KMS-11 (cell line): ENCODE measurements at regions not wholly inside any gene's neighbourhood (a gene's known extent, or its start where the extent isn't known, plus 50 kb on each side); places are given as distances from the start of the nearest gene placed in this dataset.

ENCODE experiments used
- H2AFZ ChIP-seq: fragments of 200-600 bp; sonication (generic); 2 replicates; pipeline ENCODE4 v1.6.1; 2016; ENCODE audit warnings: antibody characterized with exemption, mixed run types, low read depth
- H3K27ac ChIP-seq: fragments of 200-600 bp; sonication (generic); 2 replicates; pipeline ENCODE4 v1.6.1; 2016; ENCODE audit warnings: mild to moderate bottlenecking, mixed run types
- H3K27me3 ChIP-seq: fragments of 200-600 bp; sonication (generic); 2 replicates; pipeline ENCODE4 v1.6.1; 2017; ENCODE audit warnings: mild to moderate bottlenecking, low read depth, mixed run types, moderate library complexity; ENCODE audit not compliant: insufficient read depth
- H3K36me3 ChIP-seq: fragments of 200-600 bp; sonication (generic); 2 replicates; pipeline ENCODE4 v1.6.1; 2017; ENCODE audit warnings: mild to moderate bottlenecking, mixed run types; ENCODE audit not compliant: insufficient read depth
- H3K4me1 ChIP-seq: fragments of 200-600 bp; sonication (generic); 2 replicates; pipeline ENCODE4 v1.6.1; 2016; ENCODE audit warnings: mild to moderate bottlenecking, low read depth, mixed run types; ENCODE audit not compliant: poor library complexity, severe bottlenecking
- H3K4me2 ChIP-seq: fragments of 200-600 bp; sonication (generic); 2 replicates; pipeline ENCODE4 v1.7.0; 2016; ENCODE audit warnings: mild to moderate bottlenecking, mixed run types
- H3K4me3 ChIP-seq: fragments of 200-600 bp; sonication (generic); IDR thresholded peaks from 2 replicates; pipeline ENCODE4 v1.6.1; 2017; ENCODE audit warnings: low read depth, low read length, mixed read lengths; ENCODE audit not compliant: insufficient read depth
- H3K79me2 ChIP-seq: fragments of 200-600 bp; sonication (generic); 2 replicates; pipeline ENCODE4 v1.6.1; 2016; ENCODE audit warnings: low read depth, mixed run types; ENCODE audit not compliant: insufficient read depth
- H3K9ac ChIP-seq: fragments of 200-600 bp; sonication (generic); 2 replicates; pipeline ENCODE4 v1.6.1; 2016; ENCODE audit warnings: mild to moderate bottlenecking, mixed run types
- H4K20me1 ChIP-seq: fragments of 200-600 bp; sonication (generic); 2 replicates; pipeline ENCODE4 v1.6.1; 2016; ENCODE audit warnings: mild to moderate bottlenecking, mixed run types; ENCODE audit not compliant: insufficient read depth
- CTCF ChIP-seq: fragments of 200-600 bp; sonication (generic); conservative IDR thresholded peaks from 2 replicates; pipeline ENCODE4 v1.6.1; 2017; ENCODE audit warnings: low read depth, mild to moderate bottlenecking, antibody characterized with exemption, low read length, moderate library complexity, mixed read lengths

- no peaks in the 10 kb centered on the region for H4K20me1 ChIP-seq
- no peaks in the 10 kb centered on the region for H3K4me1 ChIP-seq
- no peak overlapping the region for H3K27ac ChIP-seq
- H3K4me3 ChIP-seq, result no peak overlapping the region
- H3K79me2 ChIP-seq, result no peaks in the 10 kb centered on the region
- H3K4me2 ChIP-seq, result no peak overlapping the region
- H3K9ac ChIP-seq, result no peak overlapping the region
- no peak overlapping the region for H2AFZ ChIP-seq
- no peaks in the 10 kb centered on the region for H3K27me3 ChIP-seq
- TF ChIP-seq CTCF, result no peak
- no peaks in the 10 kb centered on the region for H3K36me3 ChIP-seq
Observed at GRCh38 chr2:210917465-210917864, 361.1 kb downstream of the CPS1 start.

GRCh38 chr2:210919128-210919527, 362.7 kb downstream of the CPS1 start:
- TF ChIP-seq CTCF, result no peak
- no peak overlapping the region for H2AFZ ChIP-seq
- no peaks in the 10 kb centered on the region for H3K79me2 ChIP-seq

GRCh38 chr2:210922419-210922818, 366.0 kb downstream of the CPS1 start:
- Histone ChIP-seq H3K4me3 (no peak overlapping the region), H3K4me2 (no peak overlapping the region), H4K20me1 (no peaks in the 10 kb centered on the region), H3K4me1 (no peaks in the 10 kb centered on the region), H3K79me2 (no peaks in the 10 kb centered on the region), H3K27me3 (no peaks in the 10 kb centered on the region), H3K9ac (no peak overlapping the region), H2AFZ (no peak overlapping the region), H3K27ac (no peak overlapping the region), H3K36me3 (no peaks in the 10 kb centered on the region)
- TF ChIP-seq CTCF, result no peak

More at GRCh38 chr2:210919128-210919527, 362.7 kb downstream of the CPS1 start:
- Histone ChIP-seq H3K9ac (no peak overlapping the region), H4K20me1 (no peaks in the 10 kb centered on the region), H3K4me3 (no peak overlapping the region), H3K4me1 (no peaks in the 10 kb centered on the region), H3K4me2 (no peak overlapping the region), H3K36me3 (no peaks in the 10 kb centered on the region), H3K27me3 (no peaks in the 10 kb centered on the region), H3K27ac (no peak overlapping the region)

GRCh38 chr2:210928714-210929113, 372.3 kb downstream of the CPS1 start:
- no peak for TF ChIP-seq CTCF
- Histone ChIP-seq H4K20me1 (no peaks in the 10 kb centered on the region), H3K36me3 (no peaks in the 10 kb centered on the region), H3K27ac (no peak overlapping the region), H3K4me1 (no peaks in the 10 kb centered on the region), H2AFZ (no peak overlapping the region), H3K4me3 (no peak overlapping the region), H3K9ac (no peak overlapping the region), H3K4me2 (no peak overlapping the region), H3K27me3 (no peaks in the 10 kb centered on the region), H3K79me2 (no peaks in the 10 kb centered on the region)

- no peak overlapping the region for H3K27ac ChIP-seq
- no peaks in the 10 kb centered on the region for H4K20me1 ChIP-seq
- H3K79me2 ChIP-seq, result no peaks in the 10 kb centered on the region
- H3K9ac ChIP-seq, result no peak overlapping the region
- no peaks in the 10 kb centered on the region for H3K27me3 ChIP-seq
- no peaks in the 10 kb centered on the region for H3K36me3 ChIP-seq
- H2AFZ ChIP-seq, result no peak overlapping the region
- peaks cover 2% of the 10 kb centered on the region for H3K4me1 ChIP-seq
- no peak overlapping the region for H3K4me2 ChIP-seq
- no peak overlapping the region for H3K4me3 ChIP-seq
- no peak for TF ChIP-seq CTCF
Observed at GRCh38 chr2:210938228-210938627, 381.8 kb downstream of the CPS1 start.
